ENCODE measurements at regions not wholly inside any gene's neighbourhood (a gene's known extent, or its start where the extent isn't known, plus 50 kb on each side); places are given as distances from the start of the nearest gene placed in this dataset.

DNA sequence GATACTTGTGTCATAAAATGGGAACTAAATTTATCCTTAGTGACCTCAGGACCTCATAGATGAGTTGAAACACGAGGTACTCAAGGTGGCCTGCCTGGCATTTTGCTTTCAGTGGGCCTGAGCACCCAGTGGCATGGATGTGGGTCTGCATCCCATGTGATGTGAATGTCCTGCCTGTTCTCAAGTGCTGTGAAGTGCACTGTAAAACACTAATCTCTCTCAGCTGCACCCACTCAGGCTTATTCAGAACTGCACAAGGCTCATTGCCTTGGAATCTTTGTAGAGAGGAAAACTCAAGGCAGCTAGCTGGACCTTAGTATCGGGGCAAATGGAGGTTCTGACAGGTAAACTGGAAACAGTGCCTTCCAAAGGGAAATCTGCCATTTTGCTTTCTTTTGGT lies 767.0 kb downstream of the TUSC7 start:
- TF ChIP-seq POLR2A (IDR thresholded peaks at IDR 0.05), result no peak
- TF ChIP-seq CTCF (IDR thresholded peaks at IDR 0.05), result no peak
